WTC11 (cell line): ENCODE measurements at regions not wholly inside any gene's neighbourhood (a gene's known extent, or its start where the extent isn't known, plus 50 kb on each side); places are given as distances from the start of the nearest gene placed in this dataset.

ENCODE experiments used
- ATAC-seq: fragments of 200-7000 bp; cut with Tn5 transposase; 2 replicates; pipeline ENCODE4 v1.10.0; 2021; ENCODE audit warnings: mild to moderate bottlenecking, moderate library complexity
- CTCF ChIA-PET: fragments of 300-600 bp; sonication (Branson Sonifier 250); formaldehyde crosslinking; loops from one replicate; lab custom pipeline; 2021; ENCODE audit warnings: antibody characterized with exemption; lab: Charles Lee
- POLR2A ChIA-PET: fragments of 350-600 bp; sonication (Branson Sonifier 250); formaldehyde crosslinking; loops from one replicate; lab custom pipeline; 2021; ENCODE audit warnings: antibody characterized with exemption; lab: Charles Lee
- DNase-seq: peaks from one replicate; pipeline ENCODE4 v3.0.0; 2021; ENCODE audit warnings: low spot score
- H3K27ac Mint-ChIP-seq: 2 replicates; pipeline ENCODE4 v1.8.0; 2021; ENCODE audit warnings: mixed read lengths
- H3K27me3 Mint-ChIP-seq: 2 replicates; pipeline ENCODE4 v1.8.0; 2021; ENCODE audit warnings: low read depth, mild to moderate bottlenecking, moderate library complexity, mixed read lengths
- H3K36me3 Mint-ChIP-seq: 2 replicates; pipeline ENCODE4 v1.8.0; 2021; ENCODE audit warnings: mixed read lengths
- H3K4me1 Mint-ChIP-seq: 2 replicates; pipeline ENCODE4 v1.8.0; 2022; ENCODE audit warnings: mixed read lengths
- H3K4me3 Mint-ChIP-seq: 2 replicates; pipeline ENCODE4 v1.8.0; 2021; ENCODE audit warnings: mild to moderate bottlenecking, moderate library complexity, mixed read lengths
- H3K9me3 Mint-ChIP-seq: 2 replicates; pipeline ENCODE4 v1.8.0; 2021; ENCODE audit warnings: mixed read lengths
- ATF6 ChIP-seq: sonication (generic); formaldehyde crosslinking; IDR thresholded peaks from 2 replicates; pipeline ENCODE4 v1.8.1; 2023; ENCODE audit warnings: mild to moderate bottlenecking, missing genetic modification reagents
- E2F4 ChIP-seq: sonication (generic); formaldehyde crosslinking; IDR thresholded peaks from 2 replicates; pipeline ENCODE4 v1.8.1; 2022; ENCODE audit warnings: low read depth, mild to moderate bottlenecking, moderate library complexity, missing genetic modification reagents, borderline replicate concordance
- ERG ChIP-seq: fragments of 250-450 bp; sonication (Bioruptor Pico); IDR thresholded peaks from 2 replicates; pipeline ENCODE4 v1.8.0; 2021; ENCODE audit warnings: mild to moderate bottlenecking
- ESRRA ChIP-seq: sonication (generic); formaldehyde crosslinking; IDR thresholded peaks from 2 replicates; pipeline ENCODE4 v1.8.1; 2022; ENCODE audit warnings: mild to moderate bottlenecking, missing genetic modification reagents, borderline replicate concordance
- FOXJ3 ChIP-seq: sonication (generic); formaldehyde crosslinking; IDR thresholded peaks from 2 replicates; pipeline ENCODE4 v1.9.0; 2021; ENCODE audit warnings: missing genetic modification reagents, mild to moderate bottlenecking, borderline replicate concordance
- HMGA2 ChIP-seq: fragments of 250-450 bp; sonication (Bioruptor Pico); IDR thresholded peaks from 2 replicates; pipeline ENCODE4 v1.4.0; 2021; ENCODE audit warnings: mild to moderate bottlenecking, moderate library complexity
- IRF1 ChIP-seq: sonication (generic); formaldehyde crosslinking; IDR thresholded peaks from 2 replicates; pipeline ENCODE4 v1.8.0; 2023; ENCODE audit warnings: missing genetic modification reagents
- IRF2 ChIP-seq: sonication (generic); formaldehyde crosslinking; IDR thresholded peaks from 2 replicates; pipeline ENCODE4 v1.8.0; 2022; ENCODE audit warnings: low read depth, missing genetic modification reagents, borderline replicate concordance
- JAZF1 ChIP-seq: fragments of 250-450 bp; sonication (Bioruptor Pico); IDR thresholded peaks from 2 replicates; pipeline ENCODE4 v1.9.0; 2021; ENCODE audit warnings: moderate library complexity, mild to moderate bottlenecking, inconsistent platforms
- MXD4 ChIP-seq: fragments of 250-450 bp; sonication (Bioruptor Pico); IDR thresholded peaks from 2 replicates; pipeline ENCODE4 v1.8.0; 2021; ENCODE audit warnings: mild to moderate bottlenecking, moderate library complexity, borderline replicate concordance
- MYBL2 ChIP-seq: sonication (generic); formaldehyde crosslinking; IDR thresholded peaks from 2 replicates; pipeline ENCODE4 v1.8.1; 2023; ENCODE audit warnings: mild to moderate bottlenecking, moderate library complexity, missing genetic modification reagents
- PREB ChIP-seq: sonication (generic); formaldehyde crosslinking; IDR thresholded peaks from 2 replicates; pipeline ENCODE4 v1.8.1; 2022; ENCODE audit warnings: mild to moderate bottlenecking, missing genetic modification reagents, moderate library complexity, borderline replicate concordance
- PRRX2 ChIP-seq: fragments of 250-450 bp; sonication (Bioruptor Pico); IDR thresholded peaks from 2 replicates; pipeline ENCODE4 v1.8.0; 2021; ENCODE audit warnings: mild to moderate bottlenecking
- SP1 ChIP-seq: sonication (generic); formaldehyde crosslinking; conservative IDR thresholded peaks from 2 replicates; pipeline ENCODE4 v1.8.1; 2022; ENCODE audit warnings: missing genetic modification reagents
- TEAD4 ChIP-seq: sonication (generic); formaldehyde crosslinking; IDR thresholded peaks from 2 replicates; pipeline ENCODE4 v1.8.0; 2022; ENCODE audit warnings: mild to moderate bottlenecking, missing genetic modification reagents
- ZMAT4 ChIP-seq: fragments of 250-450 bp; sonication (Bioruptor Pico); IDR thresholded peaks from 2 replicates; pipeline ENCODE4 v1.9.0; 2021; ENCODE audit warnings: mild to moderate bottlenecking
- ZNF396 ChIP-seq: fragments of 250-450 bp; sonication (Bioruptor Pico); IDR thresholded peaks from 2 replicates; pipeline ENCODE4 v1.8.0; 2021; ENCODE audit warnings: mild to moderate bottlenecking, moderate library complexity, borderline replicate concordance
- ZNF423 ChIP-seq: fragments of 250-450 bp; sonication (Bioruptor Pico); IDR thresholded peaks from 2 replicates; pipeline ENCODE4 v2.1.2; 2022; ENCODE audit warnings: mild to moderate bottlenecking, moderate library complexity
- ZNF425 ChIP-seq: fragments of 250-450 bp; sonication (Bioruptor Pico); conservative IDR thresholded peaks from 2 replicates; pipeline ENCODE4 v1.9.0; 2021; ENCODE audit warnings: mild to moderate bottlenecking
- ZNF671 ChIP-seq: fragments of 250-450 bp; sonication (Bioruptor Pico); IDR thresholded peaks from 2 replicates; pipeline ENCODE4 v1.8.0; 2021; ENCODE audit warnings: mild to moderate bottlenecking
- TF ChIP-seq, protein P1 (sequence below): sonication (generic); formaldehyde crosslinking; IDR thresholded peaks from 2 replicates; pipeline ENCODE4 v1.8.1; 2022; ENCODE audit warnings: missing genetic modification reagents, borderline replicate concordance

DNA sequence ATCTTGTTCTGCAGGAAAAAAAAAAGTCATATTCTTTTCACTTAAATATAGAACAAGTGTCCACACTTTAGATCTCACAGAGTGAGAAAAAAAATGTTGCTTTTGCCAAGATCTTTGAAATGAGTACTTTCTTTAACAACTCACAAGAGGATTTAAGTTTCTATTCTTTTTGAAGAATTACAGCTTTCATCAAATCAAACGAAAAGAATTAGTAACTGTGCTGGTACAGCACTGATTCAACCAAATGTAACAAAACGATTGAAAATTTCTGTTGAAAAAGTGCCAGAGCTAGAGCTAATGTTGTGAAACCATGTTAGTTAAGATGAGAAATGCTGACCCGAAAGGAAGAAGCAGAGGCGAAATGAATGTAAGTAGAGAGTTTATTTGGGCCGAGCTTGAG is 300.2 kb downstream of the GABRB3 start (continued):
- TF ChIP-seq ZNF396 (CRISPR knock-in tag) (no peak), ZNF425 (CRISPR knock-in tag) (no peak)

DNA sequence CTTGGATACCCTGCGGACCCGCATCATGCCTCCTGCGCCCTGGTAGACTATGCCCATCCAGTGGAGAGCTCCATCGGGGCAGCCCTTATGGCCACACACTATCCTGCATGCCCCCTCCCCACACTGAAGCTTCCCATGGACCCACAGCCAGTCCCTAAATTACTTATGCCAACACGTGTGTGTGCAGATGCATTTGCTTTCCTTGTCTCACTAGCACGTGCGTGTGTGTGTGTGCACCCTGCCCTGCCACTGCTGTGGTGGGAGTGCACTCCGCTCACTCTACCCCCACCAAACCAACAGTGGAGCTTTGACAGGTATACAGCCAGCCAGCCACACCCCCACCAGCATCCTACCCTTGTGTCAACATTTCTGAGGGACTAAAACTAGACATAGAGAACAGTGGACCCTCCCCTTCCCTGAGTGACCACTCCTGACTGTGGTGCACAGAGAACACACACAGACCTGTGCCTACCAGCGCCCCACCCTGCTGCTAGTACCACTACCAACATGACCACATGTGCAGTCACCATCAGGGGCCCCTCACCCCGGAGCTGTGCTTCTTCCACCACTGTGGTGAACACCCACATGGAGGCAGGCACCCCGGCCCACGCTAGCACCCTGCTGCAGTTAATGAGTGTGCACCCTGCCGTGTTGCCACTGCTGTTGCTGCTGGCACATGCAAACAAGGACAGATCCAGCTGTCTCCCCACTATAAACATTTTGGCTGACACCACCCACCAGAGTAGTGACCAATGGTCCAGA is 310.8 kb downstream of the GABRB3 start:
- H3K9me3 Mint-ChIP-seq: peaks cover 57% of the 10 kb centered on the region
- TF ChIP-seq ZNF671 (CRISPR knock-in tag) (no peak), E2F4 (CRISPR knock-in tag) (no peak), ZNF396 (CRISPR knock-in tag) (no peak), TEAD4 (CRISPR knock-in tag) (no peak), MXD4 (CRISPR knock-in tag) (no peak), ATF6 (CRISPR knock-in tag) (no peak), HMGA2 (CRISPR knock-in tag) (no peak), MYBL2 (no peak), SP1 (CRISPR knock-in tag) (no peak), JAZF1 (CRISPR knock-in tag) (no peak), PRRX2 (CRISPR knock-in tag) (no peak), ERG (CRISPR knock-in tag) (no peak), FOXJ3 (CRISPR knock-in tag) (no peak), ESRRA (no peak), IRF1 (CRISPR knock-in tag) (no peak)
- TF ChIP-seq, all 79 proteins: peak for 0
- no peaks in the 10 kb centered on the region for H3K4me1 Mint-ChIP-seq
- H3K27me3 Mint-ChIP-seq: no peaks in the 10 kb centered on the region; the same call in 1 of the 2 replicates
- H3K4me3 Mint-ChIP-seq: no peak overlapping the region
- POLR2A ChIA-PET: no interaction called here
- ATAC-seq (no peak), DNase-seq (no peak)
- H3K36me3 Mint-ChIP-seq: peaks cover 25% of the 10 kb centered on the region
- CTCF ChIA-PET: no interaction called here
- H3K27ac Mint-ChIP-seq: no peak overlapping the region

DNA sequence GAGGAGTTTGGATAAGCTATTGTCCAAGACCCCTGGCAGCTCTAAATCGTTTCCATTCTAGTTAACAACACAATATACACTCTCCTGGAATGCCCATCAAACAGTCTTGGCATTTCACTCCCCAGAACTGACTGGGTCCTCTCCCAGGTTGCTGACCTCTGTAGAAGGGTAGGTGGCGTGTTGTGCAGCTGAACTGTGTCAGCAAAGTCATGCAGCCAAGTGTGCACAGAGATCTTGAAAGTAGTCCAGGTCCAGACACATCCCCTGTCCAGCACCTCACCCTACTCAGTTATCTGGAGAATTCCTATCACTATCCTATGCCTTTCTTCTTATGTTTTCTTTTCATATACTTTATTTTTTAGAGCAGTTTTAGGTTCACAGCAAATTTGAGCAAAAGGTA is 312.7 kb downstream of the GABRB3 start:
- Mint-ChIP-seq H3K27me3 (no peaks in the 10 kb centered on the region; the same call in 1 of the 2 replicates), H3K9me3 (peaks cover 51% of the 10 kb centered on the region), H3K27ac (no peak overlapping the region), H3K36me3 (peaks cover 32% of the 10 kb centered on the region), H3K4me3 (no peak overlapping the region), H3K4me1 (no peaks in the 10 kb centered on the region)
- DNase-seq (no peak), ATAC-seq (no peak)
- CTCF ChIA-PET: no interaction called here
- POLR2A ChIA-PET: no interaction called here
- TF ChIP-seq PREB (CRISPR knock-in tag) (no peak), TEAD4 (CRISPR knock-in tag) (no peak), ZNF423 (no peak), ZMAT4 (CRISPR knock-in tag) (no peak), E2F4 (CRISPR knock-in tag) (no peak), IRF2 (CRISPR knock-in tag) (no peak)
- TF ChIP-seq, protein P1, sequence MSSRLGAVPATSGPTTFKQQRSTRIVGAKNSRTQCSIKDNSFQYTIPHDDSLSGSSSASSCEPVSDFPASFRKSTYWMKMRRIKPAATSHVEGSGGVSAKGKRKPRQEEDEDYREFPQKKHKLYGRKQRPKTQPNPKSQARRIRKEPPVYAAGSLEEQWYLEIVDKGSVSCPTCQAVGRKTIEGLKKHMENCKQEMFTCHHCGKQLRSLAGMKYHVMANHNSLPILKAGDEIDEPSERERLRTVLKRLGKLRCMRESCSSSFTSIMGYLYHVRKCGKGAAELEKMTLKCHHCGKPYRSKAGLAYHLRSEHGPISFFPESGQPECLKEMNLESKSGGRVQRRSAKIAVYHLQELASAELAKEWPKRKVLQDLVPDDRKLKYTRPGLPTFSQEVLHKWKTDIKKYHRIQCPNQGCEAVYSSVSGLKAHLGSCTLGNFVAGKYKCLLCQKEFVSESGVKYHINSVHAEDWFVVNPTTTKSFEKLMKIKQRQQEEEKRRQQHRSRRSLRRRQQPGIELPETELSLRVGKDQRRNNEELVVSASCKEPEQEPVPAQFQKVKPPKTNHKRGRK (CRISPR knock-in tag): no peak
